Activated naive CD4-positive, alpha-beta T cell treated with anti-CD3 and anti-CD28 coated beads, Interleukin-2, amount 50 U/mL, for 16 hours (primary cell): ENCODE measurements at regions not wholly inside any gene's neighbourhood (a gene's known extent, or its start where the extent isn't known, plus 50 kb on each side); places are given as distances from the start of the nearest gene placed in this dataset.
"Not testable (repeated sequence)": the region's sequence is repeated elsewhere in the genome, so short reads cannot be mapped to it uniquely, and the experiment has no call there.

Experiments used
- DNase-seq: peaks from one replicate; pipeline ENCODE4 v3.0.0-alpha.2; 2020

- DNase-seq: not testable (repeated sequence)
Observed at GRCh38 chr5:100364757-100365478, 170.3 kb upstream of the FAM174A start.

GRCh38 chr5:100364343-100364742 lies 170.8 kb upstream of the FAM174A start:
- not testable (repeated sequence) for DNase-seq

DNA sequence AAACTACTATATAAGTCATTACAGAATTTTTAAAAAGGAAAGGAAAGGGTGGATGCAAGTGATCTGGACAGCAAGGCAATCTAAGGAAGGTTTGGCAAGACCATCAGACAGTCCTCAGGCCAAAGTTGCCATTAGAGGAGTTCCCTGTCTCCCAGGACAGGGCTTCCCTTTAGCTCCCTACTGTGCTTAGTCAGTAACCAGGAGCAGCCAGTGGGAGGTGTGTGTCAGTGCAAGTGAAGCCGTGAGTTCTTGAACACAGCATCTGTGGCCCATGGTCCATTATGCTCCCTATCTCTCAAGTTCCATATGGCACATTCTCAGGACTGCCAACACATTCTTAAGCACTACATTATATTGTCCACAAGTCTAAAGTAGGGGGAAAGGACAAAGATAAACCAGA lies 175.2 kb upstream of the FAM174A start:
- not testable (repeated sequence) for DNase-seq

- DNase-seq: not testable (repeated sequence)
Observed at GRCh38 chr5:100346269-100346668, 188.9 kb upstream of the FAM174A start.

GRCh38 chr5:100341485-100341884 lies 193.7 kb upstream of the FAM174A start:
- not testable (repeated sequence) for DNase-seq

DNA sequence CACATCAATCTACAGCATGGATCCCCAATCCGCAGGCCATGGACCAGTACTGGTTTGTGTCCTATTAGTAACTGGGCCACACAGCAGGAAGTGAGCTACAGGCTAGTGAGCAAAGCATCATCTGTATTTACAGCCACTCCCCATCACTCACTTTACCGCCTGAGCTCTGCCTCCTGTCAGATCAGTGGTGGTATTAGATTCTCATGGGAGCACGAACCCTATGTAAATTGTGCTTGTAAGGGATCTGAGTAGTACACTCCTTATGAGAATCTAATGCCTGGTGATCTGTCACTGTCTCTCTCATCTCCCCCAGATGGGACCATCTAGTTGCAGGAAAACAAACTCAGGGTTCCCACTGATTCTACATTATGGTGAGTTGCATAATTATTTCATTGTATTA lies 212.7 kb upstream of the FAM174A start:
- no peak for DNase-seq

GRCh38 chr5:100319885-100320284 lies 215.3 kb upstream of the FAM174A start:
- no peak for DNase-seq

GRCh38 chr5:100313657-100314056 lies 221.5 kb upstream of the FAM174A start:
- DNase-seq: no peak

DNA sequence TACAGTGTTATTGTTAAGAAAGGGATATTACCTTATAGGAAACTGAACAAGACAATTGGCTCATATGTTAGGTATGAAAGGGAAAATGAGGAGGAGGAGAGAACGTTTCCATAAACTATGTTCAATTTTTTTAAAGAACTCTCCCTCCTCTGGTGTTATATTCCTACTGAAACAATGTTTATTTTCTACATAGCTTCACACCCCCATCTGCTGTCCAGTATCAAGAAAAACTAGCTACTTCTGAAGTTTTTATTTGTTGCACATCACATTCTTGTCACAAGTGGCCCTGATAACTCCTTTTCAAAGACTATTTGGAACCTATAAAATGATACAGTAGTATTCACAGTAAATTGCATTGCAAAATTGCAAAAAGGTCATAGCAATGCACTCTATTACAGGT lies 223.4 kb upstream of the FAM174A start:
- no peak for DNase-seq

- no peak for DNase-seq
Observed at GRCh38 chr5:100306000-100306399, 229.2 kb upstream of the FAM174A start.

DNA sequence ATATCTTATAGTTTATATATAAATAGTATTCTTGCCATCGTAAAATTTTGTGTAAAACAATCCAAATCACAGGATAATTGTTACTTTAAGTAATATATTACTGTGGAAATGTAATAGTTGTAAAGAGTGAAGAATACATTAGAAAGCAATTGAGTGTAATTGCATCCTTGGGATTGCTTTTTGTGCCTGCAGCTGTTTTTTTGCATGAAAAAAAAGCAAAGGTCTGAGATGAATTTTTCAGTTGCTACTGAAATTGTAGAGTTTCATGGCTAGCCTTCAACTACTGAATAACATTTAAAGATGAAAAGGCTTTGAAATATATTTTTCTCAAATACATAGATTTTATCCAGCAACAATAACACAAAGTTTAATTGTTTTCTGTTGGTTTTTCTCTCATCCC lies 232.0 kb upstream of the FAM174A start:
- DNase-seq: no peak

DNA sequence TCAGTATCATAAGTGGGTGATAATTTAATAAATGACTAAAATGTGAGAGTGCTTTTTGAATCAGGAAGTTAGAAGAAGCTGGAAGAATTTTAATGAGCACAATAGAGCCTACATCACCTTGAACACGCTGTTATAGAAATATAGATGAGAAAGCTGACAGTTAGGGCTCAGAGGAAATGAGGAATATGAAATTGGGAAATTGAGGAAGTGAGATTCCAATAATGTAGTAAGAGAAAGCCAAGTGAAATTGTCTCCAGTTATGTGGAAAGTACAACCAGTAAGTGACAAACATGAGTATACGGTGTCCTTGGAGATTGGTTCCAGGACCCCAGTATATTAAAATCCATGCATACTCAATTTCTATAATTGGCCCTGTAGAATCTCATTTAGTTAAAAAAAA lies 235.9 kb upstream of the FAM174A start:
- DNase-seq: no peak

GRCh38 chr5:100276071-100276470 lies 259.1 kb upstream of the FAM174A start:
- no peak for DNase-seq

GRCh38 chr5:100275631-100276030 lies 259.5 kb upstream of the FAM174A start:
- DNase-seq: no peak

DNA sequence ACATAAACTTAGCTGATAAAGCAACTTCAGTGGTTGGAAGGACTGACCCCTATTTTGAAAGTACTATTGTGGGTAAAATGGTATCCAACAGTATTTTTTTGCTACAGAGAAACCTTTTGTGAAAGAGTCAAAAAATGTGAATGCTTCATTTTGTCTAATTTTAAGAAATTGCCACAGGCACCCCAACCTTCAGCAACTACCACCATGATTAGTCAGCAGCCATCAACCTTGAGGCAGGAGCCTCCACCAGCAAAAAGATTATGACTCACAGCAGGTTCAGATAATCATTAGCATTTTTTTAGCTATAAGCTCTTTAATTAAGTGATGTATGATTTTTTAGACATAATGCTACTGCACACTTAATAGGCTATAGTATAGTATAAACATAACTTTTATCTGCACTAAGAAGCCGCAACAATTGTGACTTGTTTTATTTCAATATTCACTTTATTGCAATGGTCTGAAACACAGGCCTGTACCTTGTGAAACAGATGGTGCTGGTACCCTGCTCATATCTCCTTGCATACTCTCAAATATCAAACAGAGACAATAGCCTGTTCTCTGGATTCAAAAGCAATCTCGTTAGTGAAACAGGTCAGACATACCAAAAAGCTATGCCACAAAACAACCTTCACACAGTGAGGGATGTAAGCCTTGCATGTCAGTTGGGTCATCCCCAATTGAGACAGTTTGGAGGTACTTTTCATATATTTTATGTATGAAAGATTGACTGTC lies 261.2 kb upstream of the FAM174A start:
- no peak for DNase-seq

DNA sequence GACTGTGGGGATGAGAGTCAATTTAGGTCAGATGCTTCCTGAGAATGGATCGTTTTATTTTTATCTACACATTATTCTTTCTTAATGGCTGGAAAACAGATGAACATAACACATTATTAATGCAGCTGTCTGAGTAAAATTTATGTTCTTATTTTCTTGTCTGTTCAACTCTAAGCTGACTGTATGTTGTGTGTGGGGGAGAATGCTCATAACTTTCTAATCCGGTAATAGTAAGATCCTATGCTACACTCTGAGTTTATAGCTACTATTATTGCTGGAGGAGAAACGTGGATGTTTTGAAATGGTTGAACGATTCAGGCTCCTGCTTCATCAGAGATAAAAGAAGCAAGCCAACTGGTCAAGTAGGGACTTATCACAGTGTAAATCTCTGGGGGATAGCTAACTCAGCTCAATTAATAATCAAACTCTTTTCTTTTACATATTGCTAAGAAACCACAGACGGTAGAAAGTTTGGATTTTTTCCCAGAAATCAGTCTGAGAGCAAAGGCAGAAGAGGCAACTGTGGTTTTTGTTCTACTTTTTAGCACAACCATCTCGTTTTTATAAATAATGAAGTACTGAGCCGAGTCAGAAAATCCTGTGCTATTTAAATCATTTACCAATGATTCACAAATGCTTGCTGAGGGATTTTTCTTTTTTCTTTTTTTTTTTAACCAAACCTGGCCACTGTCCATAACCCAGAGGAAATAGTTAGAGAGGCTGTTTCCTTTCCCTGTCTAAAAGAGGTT lies 265.0 kb upstream of the FAM174A start:
- DNase-seq: no peak

DNA sequence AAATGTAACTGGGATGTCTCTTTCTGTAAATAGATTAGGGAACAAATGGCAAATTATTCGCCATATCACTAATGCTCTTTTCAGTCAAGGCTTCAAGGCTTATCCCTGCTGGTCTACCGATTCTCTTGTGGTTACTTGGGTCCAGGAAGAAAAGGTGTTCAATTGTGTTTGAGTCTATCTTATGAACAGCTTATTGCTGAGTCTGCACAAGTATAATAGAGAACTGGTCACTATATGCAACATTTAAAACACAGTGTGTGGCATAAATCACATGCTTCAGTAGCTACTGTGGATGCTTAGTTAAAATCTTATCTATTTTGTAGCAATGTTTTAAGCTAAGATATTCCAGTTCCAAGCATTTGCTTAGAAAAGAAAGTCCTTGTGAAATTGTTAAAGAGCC lies 274.2 kb upstream of the FAM174A start:
- DNase-seq: no peak

DNA sequence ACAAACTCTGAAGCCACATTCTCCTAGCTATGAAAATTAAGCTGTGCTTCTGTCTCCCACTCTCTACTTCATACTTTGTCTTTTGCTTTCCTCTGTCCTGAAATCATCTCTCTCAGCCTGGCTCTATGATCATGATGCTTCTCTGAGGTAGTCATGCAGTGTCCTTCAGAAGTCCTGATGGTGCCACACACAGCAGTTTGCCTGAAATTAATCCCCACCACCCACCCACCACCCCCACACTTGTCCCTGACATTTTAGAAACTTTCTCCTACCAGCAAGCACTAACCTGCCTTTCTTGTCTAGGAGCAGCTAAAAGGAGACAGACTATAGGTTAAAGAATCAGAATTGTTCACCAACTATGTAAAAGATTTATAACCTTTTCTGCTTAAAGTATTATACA lies 282.2 kb upstream of the FAM174A start:
- no peak for DNase-seq

DNA sequence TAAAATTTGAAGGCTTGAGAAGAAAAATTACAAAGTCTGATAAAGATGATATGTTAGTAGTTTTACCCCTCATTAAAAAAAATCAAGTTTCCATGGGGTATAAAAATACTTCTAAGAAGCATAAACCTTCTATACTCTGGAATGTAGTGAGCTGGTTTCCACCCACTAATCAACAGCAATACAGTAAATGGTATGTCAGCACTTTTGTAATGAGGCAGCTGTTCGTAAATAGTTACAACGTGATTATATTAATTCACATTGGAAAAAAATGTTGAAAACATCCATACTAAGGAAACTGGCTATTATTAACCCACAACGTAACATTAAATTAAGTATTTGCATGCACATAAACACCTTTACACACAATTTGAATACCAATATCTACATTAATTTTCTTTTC lies 283.1 kb upstream of the FAM174A start:
- DNase-seq: no peak

DNA sequence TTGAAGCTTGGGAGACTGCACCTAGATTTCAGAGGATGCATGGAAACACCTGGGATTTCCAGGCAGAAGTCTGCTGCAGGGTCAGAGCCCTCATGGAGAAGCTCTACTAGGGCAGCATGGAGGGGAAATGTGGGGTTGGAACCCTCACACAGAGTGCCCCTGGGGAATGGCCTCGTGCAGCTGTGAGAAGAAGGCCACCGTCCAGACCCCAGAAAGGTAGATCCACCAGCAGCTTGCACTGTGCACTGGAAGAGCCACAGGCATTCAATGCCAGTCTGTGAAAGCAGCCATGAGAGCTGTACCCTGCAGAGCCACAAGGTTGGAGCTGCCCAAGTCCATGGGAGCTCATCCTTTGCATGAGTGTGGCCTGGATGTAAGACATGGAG lies 285.3 kb upstream of the FAM174A start:
- no peak for DNase-seq

DNA sequence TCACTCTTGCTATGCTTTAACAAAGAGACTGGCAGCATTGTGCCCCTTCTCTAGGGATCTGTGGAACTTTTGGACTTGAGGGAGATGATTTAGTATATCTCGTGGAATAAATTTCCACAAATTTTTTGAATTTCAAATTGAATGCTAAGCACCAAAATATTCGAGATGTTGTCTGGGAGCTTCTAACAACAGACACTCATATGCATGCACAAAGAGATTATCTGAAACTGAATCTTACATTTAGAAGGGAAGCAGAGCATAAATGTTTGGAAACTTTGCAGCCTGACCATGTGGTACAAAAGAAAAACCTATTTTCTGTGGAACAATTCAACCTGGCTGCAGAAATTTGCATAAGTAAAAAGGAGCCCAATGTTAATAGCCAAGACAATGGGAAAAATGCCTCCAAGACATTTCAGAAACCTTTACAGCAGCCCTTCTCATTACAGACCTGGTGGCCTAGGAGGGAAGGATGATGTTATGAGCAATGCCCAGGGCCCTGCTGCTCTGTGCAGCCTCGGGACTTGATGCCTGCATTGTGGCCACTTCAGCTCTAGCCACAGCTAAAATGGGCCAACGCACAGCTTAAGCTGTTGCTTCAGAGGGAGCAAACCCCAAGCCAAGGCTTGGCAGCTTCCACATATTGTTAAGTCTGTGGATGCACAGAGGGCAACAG lies 285.8 kb upstream of the FAM174A start:
- DNase-seq: no peak

DNA sequence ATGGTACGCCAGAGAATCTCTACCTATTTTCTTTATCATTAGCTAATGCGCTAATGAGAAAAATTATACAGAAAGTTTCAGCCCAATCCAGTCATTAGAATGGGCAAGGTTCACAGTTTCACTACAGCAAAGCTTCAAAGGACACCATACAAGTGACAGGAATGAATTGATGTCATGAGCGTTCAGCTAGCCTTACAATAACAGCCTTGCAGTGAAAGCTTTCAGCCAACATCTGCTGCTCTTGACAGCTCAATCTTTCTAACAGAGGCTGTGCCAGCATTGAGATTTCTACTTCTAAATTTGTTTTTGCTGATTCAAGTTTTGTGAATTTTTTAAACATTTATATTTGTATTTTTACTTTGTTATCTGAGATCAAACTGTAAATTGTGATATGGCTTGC lies 302.4 kb upstream of the FAM174A start:
- DNase-seq: no peak

- no peak for DNase-seq
Observed at GRCh38 chr5:100188778-100189177, 346.4 kb upstream of the FAM174A start.
